H1 (cell line): ENCODE measurements at regions not wholly inside any gene's neighbourhood (a gene's known extent, or its start where the extent isn't known, plus 50 kb on each side); places are given as distances from the start of the nearest gene placed in this dataset.

Experiments used
- CTCF ChIA-PET: fragments of 300-600 bp; sonication (Branson Sonifier 250); formaldehyde crosslinking; loops from one replicate; lab custom pipeline; 2021; ENCODE audit not compliant: partially characterized antibody; lab: Charles Lee
- POLR2A ChIA-PET: fragments of 300-600 bp; sonication (Branson Sonifier 250); formaldehyde crosslinking; loops from one replicate; lab custom pipeline; 2021; ENCODE audit warnings: inconsistent platforms; ENCODE audit not compliant: partially characterized antibody; lab: Charles Lee
- DNase-seq, 2 experiments: peaks; one replicate each; pipeline versions ENCODE4 v3.0.0 to v3.0.0-alpha.2; 2010 to 2022; ENCODE audit warnings: low spot score in 2 of 2, low read depth in 1 of 2, mixed read lengths in 1 of 2
- FAIRE-seq: peaks from 2 replicates; lab custom pipeline; 2011; peaks lifted over from hg19 to GRCh38; lab: Jason Lieb, UNC
- H2AFZ ChIP-seq: 2 replicates; pipeline ENCODE4 v1.8.1; 2012; ENCODE audit warnings: low read length, inconsistent platforms
- H2AK5ac ChIP-seq: 2 replicates; pipeline ENCODE4 v1.6.1; 2013; ENCODE audit warnings: low read depth, low read length
- H2BK120ac ChIP-seq: replicated peaks from 2 replicates; pipeline ENCODE3; 2013; ENCODE audit warnings: low read depth, low read length, inconsistent platforms
- H2BK12ac ChIP-seq: 2 replicates; pipeline ENCODE4 v1.6.1; 2013; ENCODE audit warnings: low read depth, low read length
- H2BK15ac ChIP-seq: 2 replicates; pipeline ENCODE4 v1.6.1; 2013; ENCODE audit warnings: low read length
- H2BK20ac ChIP-seq: 2 replicates; pipeline ENCODE4 v1.6.1; 2013; ENCODE audit warnings: low read length
- H2BK5ac ChIP-seq: 2 replicates; pipeline ENCODE4 v1.6.1; 2013; ENCODE audit warnings: low read depth, low read length
- H3K14ac ChIP-seq: 2 replicates; pipeline ENCODE4 v1.6.1; 2013; ENCODE audit warnings: inconsistent platforms; ENCODE audit not compliant: insufficient read length
- H3K18ac ChIP-seq: 2 replicates; pipeline ENCODE4 v1.6.1; 2013; ENCODE audit warnings: low read length; ENCODE audit errors: extremely low read depth
- H3K23ac ChIP-seq: 2 replicates; pipeline ENCODE4 v1.6.1; 2013; ENCODE audit warnings: inconsistent platforms; ENCODE audit not compliant: insufficient read length
- H3K23me2 ChIP-seq: 2 replicates; pipeline ENCODE4 v1.6.1; 2013; ENCODE audit warnings: low read depth, low read length
- H3K27ac ChIP-seq: 2 replicates; pipeline ENCODE4 v1.6.1; 2011; ENCODE audit warnings: low read depth, low read length, inconsistent platforms
- H3K27me3 ChIP-seq, 4 experiments: replicated peaks in 1 of 4; 1 replicate in 1 of 4; 2 replicates in 3 of 4; pipeline versions ENCODE4 v1.6.1 to v1.8.1; 2011 to 2013; ENCODE audit warnings: low read length in 3 of 4, mild to moderate bottlenecking in 3 of 4, inconsistent platforms in 2 of 4, mixed read lengths in 2 of 4, moderate library complexity in 1 of 4; ENCODE audit not compliant: control insufficient read depth in 3 of 4, insufficient read depth in 3 of 4; ENCODE audit errors: extremely low read depth in 1 of 4
- H3K36me3 ChIP-seq, 4 experiments: 2 replicates each; pipeline versions ENCODE4 v1.6.1 to v1.8.1; 2011 to 2013; ENCODE audit warnings: mild to moderate bottlenecking in 4 of 4, low read length in 3 of 4, moderate library complexity in 2 of 4, control low read depth in 1 of 4, inconsistent platforms in 1 of 4; ENCODE audit not compliant: insufficient read depth in 4 of 4, control insufficient read depth in 2 of 4
- H3K4ac ChIP-seq: replicated peaks from 2 replicates; pipeline ENCODE3; 2013; ENCODE audit warnings: low read length, low read depth, mixed read lengths, inconsistent platforms; ENCODE audit not compliant: insufficient read length
- H3K4me1 ChIP-seq, 4 experiments: replicated peaks in 1 of 4; 1 replicate in 1 of 4; 2 replicates in 3 of 4; pipeline versions ENCODE4 v1.6.1 to v1.8.1; 2011 to 2013; ENCODE audit warnings: low read length in 3 of 4, inconsistent platforms in 2 of 4, mixed read lengths in 1 of 4; ENCODE audit not compliant: insufficient read depth in 4 of 4, control insufficient read depth in 3 of 4
- H3K4me2 ChIP-seq, 2 experiments: 2 replicates each; pipeline versions ENCODE4 v1.6.1 to v1.8.1; 2011 to 2013; ENCODE audit warnings: low read depth in 2 of 2, low read length in 2 of 2, control low read depth in 1 of 2, inconsistent platforms in 1 of 2, mild to moderate bottlenecking in 1 of 2; ENCODE audit not compliant: insufficient read depth in 1 of 2
- H3K4me3 ChIP-seq, 4 experiments: fragments of 200-600, 300-600 bp in 1 of 4; sonication (generic), shearing (Covaris generic), sonication (Bioruptor Twin) in 1 of 4; 2 replicates each; pipeline versions ENCODE4 v1.5.1 to v1.8.1; 2011 to 2016; ENCODE audit warnings: low read length in 4 of 4, low read depth in 3 of 4, control low read depth in 2 of 4, inconsistent platforms in 2 of 4, mild to moderate bottlenecking in 2 of 4, mixed read lengths in 1 of 4, moderate library complexity in 1 of 4; ENCODE audit not compliant: insufficient read depth in 2 of 4; ENCODE audit errors: extremely low read depth in 1 of 4
- H3K56ac ChIP-seq: replicated peaks from 2 replicates; pipeline ENCODE3; 2013; ENCODE audit warnings: low read depth, mild to moderate bottlenecking, mixed read lengths, low read length, inconsistent platforms; ENCODE audit not compliant: insufficient read length
- H3K79me1 ChIP-seq: 2 replicates; pipeline ENCODE4 v1.6.1; 2013; ENCODE audit warnings: low read depth, low read length, control low read depth
- H3K79me2 ChIP-seq, 2 experiments: 2 replicates each; pipeline versions ENCODE4 v1.6.1 to v1.8.1; 2012 to 2013; ENCODE audit warnings: low read length in 2 of 2, mild to moderate bottlenecking in 2 of 2, inconsistent platforms in 1 of 2; ENCODE audit not compliant: insufficient read depth in 2 of 2, control insufficient read depth in 1 of 2
- H3K9ac ChIP-seq, 4 experiments: replicated peaks in 1 of 4; 1 replicate in 1 of 4; 2 replicates in 3 of 4; pipeline versions ENCODE4 v1.6.1 to v1.8.1; 2011 to 2013; ENCODE audit warnings: low read depth in 3 of 4, low read length in 3 of 4, control low read depth in 2 of 4, mild to moderate bottlenecking in 2 of 4, moderate library complexity in 2 of 4, inconsistent platforms in 1 of 4; ENCODE audit errors: extremely low read depth in 1 of 4
- H3K9me3 ChIP-seq, 2 experiments: 2 replicates each; pipeline versions ENCODE4 v1.6.1 to v1.8.1; 2012 to 2013; ENCODE audit warnings: mild to moderate bottlenecking in 2 of 2, moderate library complexity in 2 of 2, control low read depth in 1 of 2, inconsistent platforms in 1 of 2, low read depth in 1 of 2, low read length in 1 of 2, mixed read lengths in 1 of 2; ENCODE audit not compliant: insufficient read depth in 2 of 2
- H4K20me1 ChIP-seq, 2 experiments: replicated peaks in 1 of 2; 2 replicates each; pipeline versions ENCODE3 to v1.8.1; 2011 to 2013; ENCODE audit warnings: inconsistent platforms in 2 of 2, low read length in 2 of 2, mild to moderate bottlenecking in 1 of 2; ENCODE audit not compliant: insufficient read depth in 2 of 2, control insufficient read depth in 1 of 2
- H4K5ac ChIP-seq: 2 replicates; pipeline ENCODE4 v1.6.1; 2013; ENCODE audit warnings: low read length, low read depth, mixed read lengths, inconsistent platforms; ENCODE audit not compliant: insufficient read length
- H4K8ac ChIP-seq: 2 replicates; pipeline ENCODE4 v1.8.0; 2013; ENCODE audit warnings: mild to moderate bottlenecking, moderate library complexity, low read length, inconsistent platforms; ENCODE audit not compliant: insufficient read depth; ENCODE audit errors: extremely low read depth
- H4K91ac ChIP-seq: replicated peaks from 2 replicates; pipeline ENCODE3; 2013; ENCODE audit warnings: low read length, mixed read lengths, inconsistent platforms; ENCODE audit not compliant: insufficient read length
- CEBPB ChIP-seq: IDR thresholded peaks from 2 replicates; pipeline ENCODE4 v1.6.1; 2012; ENCODE audit warnings: low read depth, low read length
- GABPA ChIP-seq: IDR thresholded peaks from 2 replicates; pipeline ENCODE4 v1.6.1; 2011; ENCODE audit warnings: mild to moderate bottlenecking, low read length, moderate library complexity, borderline replicate concordance; ENCODE audit not compliant: insufficient read depth
- MAFK ChIP-seq: IDR thresholded peaks from 2 replicates; pipeline ENCODE4 v1.6.1; 2012; ENCODE audit warnings: low read depth, mild to moderate bottlenecking, improper control_type of control experiment, low read length
- TBP ChIP-seq: IDR thresholded peaks from 2 replicates; pipeline ENCODE4 v1.6.1; 2011; ENCODE audit warnings: low read depth, low read length, improper control_type of control experiment
- WGBS, 2 experiments: shearing (Covaris generic) in 1 of 2; methylation state at CpG; one replicate each; pipeline versions ENCODE4 v1.1.6 to v1.1.7; 2013 to 2015; ENCODE audit warnings: low lambda C conversion rate in 2 of 2, mixed read lengths in 2 of 2, inconsistent platforms in 1 of 2, low coverage in 1 of 2, missing lambda C conversion rate in 1 of 2; ENCODE audit not compliant: insufficient replicate concordance in 2 of 2, insufficient coverage in 1 of 2, insufficient read length in 1 of 2; ENCODE audit errors: extremely low coverage in 1 of 2, missing lambda C conversion rate in 1 of 2; 5-methylcytosine and 5-hydroxymethylcytosine counted together

GRCh38 chr5:120919017-120919416, 454.9 kb downstream of the PRR16 start:
- H4K91ac ChIP-seq = no peak overlapping the region

More at GRCh38 chr5:120919017-120919416, 454.9 kb downstream of the PRR16 start:
- H2BK20ac ChIP-seq = no peak overlapping the region
- H4K20me1 ChIP-seq = no peaks in the 10 kb centered on the region
- no peak overlapping the region for H3K4me3 ChIP-seq
- no peak overlapping the region for H3K18ac ChIP-seq
- TF ChIP-seq CEBPB (peak; percentile 87), GABPA (no peak), TBP (no peak), MAFK (no peak)
- no peak overlapping the region for H3K23ac ChIP-seq
- H3K27ac ChIP-seq = no peak overlapping the region
- H3K23me2 ChIP-seq = no peaks in the 10 kb centered on the region
- H3K56ac ChIP-seq = no peak overlapping the region
- H2BK15ac ChIP-seq = no peak overlapping the region
- H2BK12ac ChIP-seq = no peak overlapping the region
- H4K8ac ChIP-seq = no peak overlapping the region
- no peak for DNase-seq
- H3K9ac ChIP-seq = no peak overlapping the region
- no peak overlapping the region for H2AFZ ChIP-seq
- no peaks in the 10 kb centered on the region for H3K79me2 ChIP-seq
- H3K36me3 ChIP-seq = no peaks in the 10 kb centered on the region
- FAIRE-seq = no peak
- ChIA-PET POLR2A (no interaction called here), CTCF (no interaction called here)
- no peak overlapping the region for H4K5ac ChIP-seq
- H3K4me1 ChIP-seq = no peaks in the 10 kb centered on the region; a peak in 1 of 7 replicates
- H3K4ac ChIP-seq = no peak overlapping the region
- no peak overlapping the region for H2AK5ac ChIP-seq
- no peak overlapping the region for H2BK120ac ChIP-seq
- H3K9me3 ChIP-seq = no peaks in the 10 kb centered on the region
- no peaks in the 10 kb centered on the region for H3K27me3 ChIP-seq
- no peak overlapping the region for H3K4me2 ChIP-seq
- WGBS, 2 experiments = 92% methylated on average over 2 of the region's 2 CpGs; no CpG with 5 or more reads in 1 of the 2 experiments
- no peak overlapping the region for H2BK5ac ChIP-seq
- H3K79me1 ChIP-seq = no peaks in the 10 kb centered on the region
- no peak overlapping the region for H3K14ac ChIP-seq
